ENCODE measurements at regions not wholly inside any gene's neighbourhood (a gene's known extent, or its start where the extent isn't known, plus 50 kb on each side); places are given as distances from the start of the nearest gene placed in this dataset.
"Not testable (repeated sequence)": the region's sequence is repeated elsewhere in the genome, so short reads cannot be mapped to it uniquely, and the experiment has no call there.

DNA sequence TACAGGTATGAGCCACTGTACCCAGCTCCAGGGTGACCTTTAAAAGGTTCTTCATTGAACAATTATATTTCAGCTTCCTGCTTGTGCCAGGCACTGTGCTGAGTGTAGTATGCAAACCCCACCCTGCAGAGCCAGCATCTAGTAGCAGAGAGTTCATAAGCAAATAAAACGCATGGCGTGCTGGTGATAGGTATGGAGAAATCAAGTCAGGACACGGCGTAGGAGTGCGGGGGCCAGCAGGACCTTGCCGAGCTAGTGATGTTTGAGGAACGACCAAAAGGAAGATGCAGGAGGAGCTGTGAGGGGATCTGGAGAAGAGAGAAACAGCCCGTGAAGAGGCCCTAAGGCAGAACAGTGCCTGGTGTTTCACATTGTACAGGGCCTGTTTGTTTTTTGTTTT, 105.8 kb downstream of the CRLF3 start:
- ATAC-seq (replicated peaks in 1 of 2); H3K27me3 Mint-ChIP-seq (ENCODE audit: low read depth); H3K9me3 Mint-ChIP-seq; DNase-seq; H3K27ac Mint-ChIP-seq; H3K36me3 Mint-ChIP-seq (ENCODE audit: insufficient read depth in 2 of 2); H3K4me1 Mint-ChIP-seq (ENCODE audit: low read depth): not testable (repeated sequence)
- H3K4me3 Mint-ChIP-seq: peak overlapping the region in 1 of 2 donors; percentile 4

DNA sequence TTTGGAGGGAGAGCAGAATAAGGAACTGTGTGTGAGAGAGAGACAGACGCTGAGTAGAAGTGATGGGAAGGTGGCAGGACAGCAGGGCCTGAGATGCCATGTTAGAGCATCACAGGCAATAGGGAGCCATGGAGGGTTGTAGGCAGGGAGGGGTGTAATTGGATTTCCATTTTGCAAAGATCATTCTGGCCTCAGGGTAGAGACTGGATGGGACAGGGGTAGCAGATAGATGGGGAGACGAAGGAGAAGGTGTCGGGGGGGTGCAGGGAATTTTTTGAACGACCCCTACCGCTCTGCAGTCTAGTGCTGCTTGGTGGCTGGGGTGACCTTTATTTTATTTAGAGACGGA, 106.4 kb downstream of the CRLF3 start:
- H3K4me3 Mint-ChIP-seq; H3K27me3 Mint-ChIP-seq (ENCODE audit: low read depth); H3K9me3 Mint-ChIP-seq; H3K4me1 Mint-ChIP-seq (ENCODE audit: low read depth); H3K36me3 Mint-ChIP-seq (ENCODE audit: insufficient read depth in 2 of 2); ATAC-seq (replicated peaks in 1 of 2); H3K27ac Mint-ChIP-seq; DNase-seq: not testable (repeated sequence)

DNA sequence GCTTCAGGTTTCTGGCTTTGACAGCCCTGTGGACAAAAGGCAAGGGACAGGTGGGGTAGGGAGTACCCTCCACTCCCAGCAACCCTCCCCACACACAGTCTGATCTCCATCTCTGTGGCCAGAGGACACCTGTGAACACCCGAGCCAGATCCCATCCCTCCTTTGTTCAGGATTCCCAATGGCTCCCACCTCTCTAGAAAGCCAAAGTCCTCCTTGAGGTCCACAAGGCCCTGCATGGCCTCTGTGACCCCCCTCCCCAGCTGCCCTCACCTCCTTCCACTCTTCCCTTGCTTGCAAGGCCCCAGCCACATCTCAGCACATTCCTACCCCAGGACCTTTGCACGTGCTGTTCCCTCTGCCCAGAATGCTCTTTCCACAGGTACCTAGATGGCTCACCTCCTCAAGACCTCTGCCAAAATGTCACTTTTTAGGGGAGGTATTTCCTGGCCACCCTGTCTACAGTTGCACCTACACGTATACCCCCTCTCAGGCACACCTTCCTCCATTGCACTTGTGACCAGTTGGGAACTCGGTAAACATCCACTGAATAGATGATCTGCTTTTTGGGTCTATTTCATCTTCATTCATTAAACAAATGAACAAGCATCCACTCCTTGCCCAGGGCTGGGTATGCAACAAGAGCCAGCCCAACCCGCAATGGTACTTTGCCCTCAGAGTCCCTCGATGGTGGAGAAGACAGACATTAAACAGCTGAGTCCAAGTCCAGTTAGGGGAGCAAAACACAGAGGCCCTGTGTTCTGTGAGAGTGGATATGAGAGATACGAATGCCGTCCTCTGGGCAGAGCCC, 107.0 kb downstream of the CRLF3 start:
- no peak overlapping the region for H3K27ac Mint-ChIP-seq

DNA sequence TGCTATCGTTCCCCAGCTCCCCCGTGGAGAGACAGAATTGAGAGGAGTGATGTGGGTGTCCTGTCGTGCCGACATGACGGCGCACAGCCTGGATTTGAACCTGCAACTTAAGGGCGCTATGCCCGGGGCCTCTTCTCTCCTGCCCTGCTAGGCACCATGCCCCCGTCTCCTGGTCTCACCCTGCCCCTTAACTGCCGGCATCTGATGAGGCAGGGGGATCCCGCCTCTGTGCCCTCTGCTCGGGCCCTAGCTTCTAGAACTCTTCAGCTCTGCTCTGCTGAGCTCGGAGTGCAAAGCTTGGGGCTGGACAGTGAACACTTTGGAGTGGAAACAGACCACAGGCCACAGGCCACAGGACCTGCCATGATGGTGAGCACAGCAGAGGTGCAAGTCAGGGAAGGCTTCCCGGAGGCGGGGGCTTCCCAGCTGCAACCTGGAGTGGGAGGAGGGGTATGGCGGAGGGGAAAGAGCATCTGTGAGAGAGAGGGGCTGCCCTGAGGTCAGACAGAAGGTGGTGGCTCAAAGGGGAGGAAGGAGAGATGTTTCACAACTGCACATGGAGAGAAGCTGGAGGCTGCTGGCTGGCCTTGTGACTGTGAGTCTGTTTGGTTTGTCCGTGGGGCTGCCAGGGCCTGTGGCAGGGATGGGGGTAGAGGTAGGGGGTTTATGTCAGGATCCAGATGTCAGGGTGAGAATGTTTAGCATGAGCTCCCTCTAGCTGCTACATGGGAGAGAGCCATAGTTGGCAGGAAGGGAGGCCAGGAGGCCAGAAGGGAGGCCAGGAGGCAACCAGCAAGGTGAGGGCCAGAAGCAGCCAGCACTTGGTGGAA, 107.8 kb downstream of the CRLF3 start:
- Mint-ChIP-seq H3K4me3 (no peak overlapping the region), H3K9me3 (no peaks in the 10 kb centered on the region), H3K27ac (no peak overlapping the region), H3K36me3 (ENCODE audit: insufficient read depth in 2 of 2) (no peaks in the 10 kb centered on the region), H3K27me3 (ENCODE audit: low read depth) (no peaks in the 10 kb centered on the region), H3K4me1 (ENCODE audit: low read depth) (peaks cover 6% of the 10 kb centered on the region)
- DNase-seq: no peak
- ATAC-seq (replicated peaks in 1 of 2): no peak

More for the DNA sequence above, 107.0 kb downstream of the CRLF3 start:
- peaks cover 6% of the 10 kb centered on the region for H3K4me1 Mint-ChIP-seq (ENCODE audit: low read depth)
- ATAC-seq (replicated peaks in 1 of 2): no peak
- no peak for DNase-seq
- no peaks in the 10 kb centered on the region for H3K9me3 Mint-ChIP-seq
- H3K27me3 Mint-ChIP-seq (ENCODE audit: low read depth): no peaks in the 10 kb centered on the region
- no peak overlapping the region for H3K4me3 Mint-ChIP-seq
- no peaks in the 10 kb centered on the region for H3K36me3 Mint-ChIP-seq (ENCODE audit: insufficient read depth in 2 of 2)

DNA sequence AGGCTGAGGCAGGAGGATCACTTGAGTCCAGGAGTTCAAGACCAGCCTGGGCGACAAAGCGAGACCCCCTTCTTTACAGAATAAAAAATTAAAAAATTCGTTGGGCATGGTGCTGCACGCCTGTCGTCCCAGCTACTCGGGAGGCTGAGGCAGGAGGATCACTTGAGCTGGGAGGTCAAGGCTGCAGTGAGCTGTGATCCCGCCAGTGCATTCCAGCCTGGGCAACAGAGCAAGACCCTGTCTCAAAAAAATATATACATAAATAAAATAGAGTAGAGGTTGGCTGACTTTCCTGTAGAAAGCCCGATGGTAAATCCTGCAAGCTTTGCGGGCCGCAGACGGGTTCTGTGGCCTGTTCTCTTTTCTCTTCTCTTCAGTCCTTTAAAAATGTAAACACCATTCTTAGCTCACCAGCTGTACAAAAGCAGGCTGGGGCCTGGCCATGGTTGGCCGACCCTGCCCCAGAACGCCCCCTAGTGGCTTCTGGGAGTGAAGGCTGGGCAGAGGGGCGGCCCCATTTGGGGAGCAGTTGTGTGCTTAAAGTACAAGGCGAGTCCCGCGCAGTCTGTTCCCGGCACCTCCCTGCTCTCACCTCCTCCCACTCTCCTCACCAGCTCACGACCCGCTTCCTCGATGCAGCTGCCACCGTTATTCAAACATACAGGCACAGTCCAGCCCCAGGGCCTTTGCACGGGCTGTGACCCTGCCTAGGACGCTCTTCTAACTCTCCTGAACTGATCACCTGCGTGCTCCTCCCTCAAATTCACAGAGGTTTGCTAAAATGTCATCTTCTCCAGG, 109.5 kb downstream of the CRLF3 start:
- not testable (repeated sequence) for H3K9me3 Mint-ChIP-seq; H3K4me3 Mint-ChIP-seq; H3K27ac Mint-ChIP-seq; H3K36me3 Mint-ChIP-seq (ENCODE audit: insufficient read depth in 2 of 2); H3K27me3 Mint-ChIP-seq (ENCODE audit: low read depth)
- peak; percentile 75 to 84 for ATAC-seq (replicated peaks in 1 of 2)
- DNase-seq: peak; percentile 63 to 73
- H3K4me1 Mint-ChIP-seq (ENCODE audit: low read depth): peaks cover 20% of the 10 kb centered on the region

DNA sequence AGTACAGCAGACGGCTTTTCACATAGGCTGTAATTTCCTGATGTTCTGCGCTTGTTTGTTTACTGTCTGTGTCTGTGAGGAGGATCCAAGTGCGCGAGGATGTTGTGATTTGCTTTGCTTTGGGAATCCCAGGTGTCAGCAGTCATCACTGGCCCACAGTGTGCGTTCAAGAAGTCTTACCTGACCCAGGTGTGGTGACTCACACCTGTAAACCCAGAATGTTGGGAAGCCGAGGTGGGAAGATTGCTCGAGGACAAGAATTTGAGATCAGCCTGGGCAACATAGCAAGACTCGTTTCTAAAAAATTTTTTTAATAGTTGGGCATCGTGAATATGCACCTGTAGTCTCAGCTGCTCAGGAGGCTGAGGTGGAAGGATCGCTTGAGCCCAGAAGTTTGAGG, 110.7 kb downstream of the CRLF3 start:
- H3K27ac Mint-ChIP-seq; H3K4me3 Mint-ChIP-seq; H3K36me3 Mint-ChIP-seq (ENCODE audit: insufficient read depth in 2 of 2); H3K27me3 Mint-ChIP-seq (ENCODE audit: low read depth); H3K9me3 Mint-ChIP-seq; ATAC-seq (replicated peaks in 1 of 2); DNase-seq: not testable (repeated sequence)
- H3K4me1 Mint-ChIP-seq (ENCODE audit: low read depth): peaks cover 14% of the 10 kb centered on the region

DNA sequence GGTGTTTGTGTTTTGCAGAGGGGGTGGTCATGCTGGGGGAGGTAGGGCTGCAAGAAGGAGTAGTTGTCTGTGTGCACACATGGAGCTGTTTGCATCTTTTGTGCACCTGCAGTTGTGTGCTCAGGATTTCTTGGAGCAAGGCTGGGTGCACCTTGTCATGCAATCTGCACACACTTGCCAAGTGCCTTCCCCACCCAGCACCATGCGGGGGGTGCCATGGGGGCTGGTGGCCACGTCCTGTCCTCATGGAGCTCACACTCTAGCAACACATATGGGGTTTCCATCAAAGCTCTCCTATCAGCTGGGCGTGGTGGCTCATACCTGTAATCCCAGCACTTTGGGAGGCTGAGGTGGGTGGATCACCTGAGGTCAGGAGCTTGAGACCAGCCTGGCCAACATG, 111.6 kb downstream of the CRLF3 start:
- H3K27ac Mint-ChIP-seq; H3K36me3 Mint-ChIP-seq (ENCODE audit: insufficient read depth in 2 of 2); H3K9me3 Mint-ChIP-seq; H3K4me3 Mint-ChIP-seq; DNase-seq; ATAC-seq (replicated peaks in 1 of 2): not testable (repeated sequence)
- Mint-ChIP-seq H3K27me3 (ENCODE audit: low read depth) (peaks cover 17% of the 10 kb centered on the region), H3K4me1 (ENCODE audit: low read depth) (peaks cover 19% of the 10 kb centered on the region)

DNA sequence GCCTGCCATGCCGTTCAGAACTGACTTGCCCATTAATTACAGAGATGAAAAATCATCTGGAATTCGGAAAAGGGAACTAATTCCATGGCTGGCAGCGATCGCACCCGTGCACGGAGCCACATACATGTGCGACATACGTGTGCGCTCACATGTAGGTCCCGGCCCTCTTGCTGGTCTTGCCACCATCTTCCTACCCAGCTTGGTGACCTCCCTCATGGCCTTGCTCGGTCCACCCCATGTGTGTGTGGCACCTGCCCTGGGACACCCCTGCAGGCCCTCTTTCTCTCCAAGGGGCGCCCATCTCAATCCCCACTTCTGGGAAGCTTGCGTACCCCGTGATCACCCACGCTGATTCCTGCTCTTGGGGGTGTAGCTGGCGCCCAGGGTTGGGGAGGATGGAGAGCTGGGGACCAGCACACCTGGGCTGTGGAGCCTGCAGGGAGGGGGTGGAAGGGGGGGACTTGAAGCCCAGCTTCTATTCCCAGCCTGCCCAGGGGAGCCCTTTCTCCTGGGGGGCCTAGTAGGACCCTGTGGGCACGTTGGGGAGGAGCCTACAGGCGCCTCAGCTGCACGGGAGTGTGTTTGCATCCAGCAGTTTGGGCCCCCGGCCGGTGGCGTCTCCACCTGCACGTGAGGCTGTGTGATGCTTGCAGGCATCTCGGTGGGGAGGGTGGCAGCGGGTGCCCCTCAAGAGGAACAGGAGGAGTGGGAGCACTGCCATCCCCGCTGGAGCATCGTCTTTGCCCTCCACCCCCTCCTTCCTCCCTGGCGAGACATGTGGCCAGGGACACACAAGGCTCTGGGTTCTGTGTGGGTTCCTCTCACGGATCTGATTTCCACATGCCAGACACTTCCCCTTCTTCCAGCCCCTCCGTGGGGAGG, 112.6 kb downstream of the CRLF3 start:
- Mint-ChIP-seq H3K4me1 (ENCODE audit: low read depth) (peaks cover 28% of the 10 kb centered on the region), H3K27me3 (ENCODE audit: low read depth) (peaks cover 25% of the 10 kb centered on the region), H3K27ac (peak overlapping the region; percentile 28), H3K4me3 (peak overlapping the region; percentile 72 to 89)
- ATAC-seq (replicated peaks in 1 of 2); DNase-seq; H3K36me3 Mint-ChIP-seq (ENCODE audit: insufficient read depth in 2 of 2); H3K9me3 Mint-ChIP-seq: not testable (repeated sequence)

DNA sequence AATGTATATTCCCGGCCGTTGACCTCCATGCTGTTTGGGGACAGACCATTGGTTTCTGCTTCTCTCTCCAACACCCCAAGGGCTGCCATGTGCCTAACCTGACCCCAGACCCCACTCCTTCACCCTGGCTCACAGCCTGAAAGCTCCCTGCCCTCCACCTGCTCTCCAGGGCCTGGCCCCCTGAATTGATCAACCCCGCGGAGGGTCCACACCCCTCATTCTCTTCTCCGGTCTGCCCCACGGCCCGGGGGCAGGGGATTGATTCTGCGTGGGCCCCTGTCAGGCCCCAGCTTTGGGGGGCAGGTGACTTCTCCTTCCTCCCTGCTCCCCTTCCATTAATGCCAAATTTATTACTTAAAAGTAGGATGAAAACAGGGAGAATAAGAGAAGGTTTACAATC, 113.3 kb downstream of the CRLF3 start:
- DNase-seq; H3K9me3 Mint-ChIP-seq; ATAC-seq (replicated peaks in 1 of 2); H3K36me3 Mint-ChIP-seq (ENCODE audit: insufficient read depth in 2 of 2): not testable (repeated sequence)
- H3K4me1 Mint-ChIP-seq (ENCODE audit: low read depth): peaks cover 34% of the 10 kb centered on the region
- H3K27me3 Mint-ChIP-seq (ENCODE audit: low read depth): peaks cover 32% of the 10 kb centered on the region
- peak overlapping the region; percentile 72 to 89 for H3K4me3 Mint-ChIP-seq
- peak overlapping the region; percentile 31 for H3K27ac Mint-ChIP-seq

DNA sequence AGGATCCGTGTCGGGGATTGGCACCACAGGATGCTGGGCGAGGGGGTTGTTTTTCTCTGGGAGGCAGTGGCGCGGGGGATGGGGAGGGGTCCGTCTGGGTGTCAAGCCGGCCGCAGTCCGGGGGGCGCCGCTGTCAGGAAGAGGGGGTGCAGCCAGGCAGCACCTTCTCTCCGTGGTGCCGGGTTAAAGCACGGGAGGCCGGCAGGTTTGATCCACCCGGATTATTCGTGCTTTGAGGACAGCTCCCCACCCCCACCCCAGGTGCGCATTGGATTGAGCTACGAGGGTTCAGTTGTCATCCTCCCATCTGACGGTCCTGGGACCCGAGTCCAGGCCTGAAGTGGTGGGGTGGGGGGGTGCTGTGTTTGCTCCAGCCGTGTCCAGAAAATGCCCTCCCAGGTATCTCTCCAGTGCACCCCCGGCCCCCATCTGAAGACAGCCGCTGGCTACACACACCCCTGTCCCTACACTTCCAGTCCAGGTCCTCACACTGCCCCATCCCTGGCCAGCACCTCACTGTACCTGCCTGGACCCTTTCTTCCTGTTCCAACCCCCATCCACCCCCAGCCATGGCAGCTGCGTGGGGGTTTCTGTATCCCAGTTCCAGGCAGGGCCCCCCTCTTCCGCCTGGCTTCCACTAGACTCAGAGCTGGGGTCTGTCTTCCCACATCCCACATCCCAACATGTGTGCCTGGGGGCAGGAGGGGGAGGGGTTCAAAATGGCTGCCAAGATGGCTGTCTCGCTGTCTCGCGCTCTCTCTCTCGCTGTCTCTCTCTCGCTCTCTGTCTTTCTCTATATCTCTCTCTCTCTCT, 114.0 kb downstream of the CRLF3 start:
- H3K4me1 Mint-ChIP-seq (ENCODE audit: low read depth): peaks cover 34% of the 10 kb centered on the region
- H3K36me3 Mint-ChIP-seq (ENCODE audit: insufficient read depth in 2 of 2); DNase-seq; H3K9me3 Mint-ChIP-seq; ATAC-seq (replicated peaks in 1 of 2): not testable (repeated sequence)
- H3K4me3 Mint-ChIP-seq: peak overlapping the region; percentile 72 to 89
- peak overlapping the region; percentile 31 for H3K27ac Mint-ChIP-seq
- peaks cover 39% of the 10 kb centered on the region for H3K27me3 Mint-ChIP-seq (ENCODE audit: low read depth)

DNA sequence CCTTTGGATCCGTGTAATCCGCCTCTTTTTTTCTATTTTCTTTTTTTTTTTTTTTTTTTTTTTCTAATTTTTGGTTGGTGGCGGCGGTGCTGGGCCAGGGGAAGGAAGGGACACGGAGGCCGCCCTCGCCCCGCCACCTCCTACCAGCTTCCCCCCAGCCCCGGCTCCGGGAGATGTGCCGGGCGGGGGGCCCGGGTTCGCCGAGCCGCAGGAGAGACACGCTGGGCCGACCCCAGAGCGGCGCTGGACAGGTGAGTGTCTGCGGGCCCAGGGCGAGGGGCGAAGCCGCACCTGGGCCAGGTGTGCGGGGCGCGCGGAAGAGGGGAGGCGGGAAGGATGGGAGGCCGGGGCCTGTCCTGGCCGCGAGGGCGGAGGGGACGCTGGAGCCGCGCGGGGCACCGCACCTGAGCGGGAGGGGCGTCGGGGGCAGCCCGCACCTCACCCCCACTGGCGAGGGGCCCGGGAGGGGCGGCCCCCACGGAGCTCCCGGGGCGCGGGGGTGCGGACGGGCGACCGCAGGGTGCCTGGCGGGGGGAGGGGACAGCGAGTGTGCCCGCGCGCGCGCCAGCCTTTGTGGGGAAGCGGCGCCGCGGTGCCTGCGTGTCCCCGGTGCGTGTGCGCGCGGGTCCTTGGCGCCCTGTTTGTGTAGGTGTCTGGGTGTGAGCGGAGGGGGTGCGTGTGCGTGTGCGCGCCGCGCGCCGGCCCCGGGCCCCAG, 114.8 kb downstream of the CRLF3 start:
- ATAC-seq (replicated peaks in 1 of 2) (peak; percentile 24 to 31), DNase-seq (peak; percentile 39 to 40)
- Mint-ChIP-seq H3K27me3 (ENCODE audit: low read depth) (peaks cover 46% of the 10 kb centered on the region), H3K4me3 (peak overlapping the region; percentile 72 to 89), H3K4me1 (ENCODE audit: low read depth) (peaks cover 34% of the 10 kb centered on the region)
- not testable (repeated sequence) for H3K27ac Mint-ChIP-seq; H3K36me3 Mint-ChIP-seq (ENCODE audit: insufficient read depth in 2 of 2); H3K9me3 Mint-ChIP-seq

Data from activated T-cell treated with anti-CD3 and anti-CD28 coated beads, Interleukin-2, amount 50 U/mL, for 72 hours (primary cell).